GM10266 (cell line): ENCODE measurements at regions not wholly inside any gene's neighbourhood (a gene's known extent, or its start where the extent isn't known, plus 50 kb on each side); places are given as distances from the start of the nearest gene placed in this dataset.

ENCODE experiments used
- DNase-seq: peaks from one replicate; pipeline ENCODE4 v3.0.0; 2012; ENCODE audit errors: extremely low spot score
- CTCF ChIP-seq: IDR thresholded peaks from 2 replicates; pipeline ENCODE4 v1.5.1; 2012; ENCODE audit warnings: mild to moderate bottlenecking, low read depth; ENCODE audit not compliant: control insufficient read depth, insufficient read depth; ENCODE audit errors: missing control alignments

- no peak for TF ChIP-seq CTCF
- DNase-seq, result no peak
Measured at GRCh38 chr11:92154110-92154509, 70.5 kb upstream of the FAT3 start.

GRCh38 chr11:92153542-92153941 is 71.1 kb upstream of the FAT3 start:
- no peak for TF ChIP-seq CTCF
- no peak for DNase-seq

- no peak for DNase-seq
- no peak for TF ChIP-seq CTCF
Measured at GRCh38 chr11:92152245-92152644, 72.4 kb upstream of the FAT3 start.

- DNase-seq, result no peak
- TF ChIP-seq CTCF, result no peak
Measured at GRCh38 chr11:92149996-92150395, 74.6 kb upstream of the FAT3 start.

- no peak for TF ChIP-seq CTCF
- DNase-seq, result no peak
Measured at GRCh38 chr11:92141725-92142124, 82.9 kb upstream of the FAT3 start.

- TF ChIP-seq CTCF, result no peak
- no peak for DNase-seq
Measured at GRCh38 chr11:92141159-92141558, 83.5 kb upstream of the FAT3 start.

GRCh38 chr11:92140021-92140420 is 84.6 kb upstream of the FAT3 start:
- DNase-seq, result no peak
- no peak for TF ChIP-seq CTCF
